Left colon (tissue), 2 donors: ENCODE measurements at regions not wholly inside any gene's neighbourhood (a gene's known extent, or its start where the extent isn't known, plus 50 kb on each side); places are given as distances from the start of the nearest gene placed in this dataset.

ENCODE experiments used
- ATAC-seq: fragments of 200-7000 bp; cut with Tn5 transposase; one replicate; pipeline ENCODE4 v1.9.1; 2020; ENCODE audit warnings: mild to moderate bottlenecking, moderate library complexity
- DNase-seq, 2 donors: peaks; one replicate each; pipeline ENCODE4 v3.0.0-alpha.2; 2020
- intact Hi-C, 2 donors: fragments of 100-400 bp; cut with DNase I in 1 of 2; cut with micrococcal nuclease in 1 of 2; formaldehyde crosslinking; loops; one replicate each; pipeline versions ENCODE4 v1.11.2 to v1.14.0; 2022; cut with DNase I, micrococcal nuclease
- donor health status: DM: no; HTN: no; CAD: no.
- donor health status: DM: yes; HTN: yes; CAD: no.

- ATAC-seq, result no peak
- intact Hi-C loops, result no loop called here
- no peak for DNase-seq
Measured at GRCh38 chr18:22538426-22538825, 120.7 kb upstream of the CTAGE1 start.

- ATAC-seq, result no peak
- DNase-seq, result no peak
- intact Hi-C loops, result no loop called here
Measured at GRCh38 chr18:22539051-22539765, 121.5 kb upstream of the CTAGE1 start.

- DNase-seq (no peak), ATAC-seq (no peak)
- intact Hi-C loops, result no loop called here
Measured at GRCh38 chr18:22541232-22541631, 123.5 kb upstream of the CTAGE1 start.

DNA sequence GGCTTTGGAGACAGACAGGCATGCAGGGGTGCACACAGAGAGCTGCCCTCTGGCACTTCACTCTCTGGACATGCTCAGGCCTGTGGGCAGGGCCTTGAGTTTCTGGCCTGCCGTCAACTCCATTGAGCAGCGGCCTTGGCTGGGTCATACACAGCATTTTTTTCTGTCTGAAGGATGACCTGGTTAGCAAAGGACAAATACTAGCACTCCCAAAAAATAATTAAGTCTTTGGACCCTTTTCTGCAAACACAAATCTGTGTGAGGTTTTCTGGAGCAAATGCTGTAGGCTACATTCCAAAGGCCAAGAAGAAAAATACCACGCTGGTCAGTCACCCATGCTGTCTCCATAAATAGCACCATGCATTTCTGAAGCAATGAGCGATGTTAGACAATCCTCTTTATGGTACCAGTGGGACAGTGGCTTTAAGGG, 124.7 kb upstream of the CTAGE1 start:
- intact Hi-C loops, result no loop called here
- no peak for ATAC-seq

DNA sequence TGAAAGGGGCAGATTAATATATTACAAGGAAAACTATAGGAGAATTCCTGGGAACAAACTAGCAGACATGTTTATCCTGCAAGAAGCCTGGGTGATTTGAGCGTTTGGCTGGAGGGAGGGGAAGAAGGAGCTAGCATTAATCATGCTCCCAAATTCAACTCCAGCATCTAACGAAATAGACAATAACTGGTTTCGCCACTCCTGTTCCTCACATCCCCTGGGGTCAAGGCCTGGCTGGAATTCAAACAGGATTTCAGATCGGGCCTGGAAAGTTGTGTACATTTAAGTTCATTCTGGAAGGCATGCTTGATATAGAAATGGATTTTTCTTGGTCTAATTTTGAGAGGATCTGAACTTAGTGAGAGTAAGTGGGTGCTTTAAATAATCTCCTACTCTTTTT, 126.1 kb upstream of the CTAGE1 start:
- intact Hi-C loops, result no loop called here
- ATAC-seq, result no peak

More for the DNA sequence above, 124.7 kb upstream of the CTAGE1 start:
- DNase-seq, result no peak

DNA sequence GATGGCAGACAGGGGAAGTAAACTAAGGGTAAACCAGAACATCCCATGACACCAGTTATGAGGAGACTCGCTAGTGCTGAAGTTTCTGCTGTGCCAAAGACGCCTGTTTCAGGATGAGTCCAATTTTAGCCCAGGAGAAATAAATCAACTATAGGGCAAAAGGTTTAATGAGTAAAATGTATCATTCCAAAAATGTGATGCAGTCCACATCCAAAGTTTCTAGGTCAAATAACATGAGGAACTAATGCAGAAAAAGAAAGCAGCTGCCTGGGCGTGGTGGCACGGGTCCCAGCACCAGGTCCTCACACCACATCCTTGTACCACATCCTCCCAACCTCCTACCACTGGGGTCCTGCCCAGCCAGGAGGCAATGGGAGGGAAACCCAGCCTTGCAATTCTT, 126.9 kb upstream of the CTAGE1 start:
- ATAC-seq (no peak), DNase-seq (no peak)
- intact Hi-C loops, result no loop called here

More for the DNA sequence above, 126.1 kb upstream of the CTAGE1 start:
- no peak for DNase-seq

GRCh38 chr18:22545066-22545760, 127.5 kb upstream of the CTAGE1 start:
- no peak for ATAC-seq
- no peak for DNase-seq
- intact Hi-C loops, result no loop called here

- DNase-seq (no peak), ATAC-seq (no peak)
- intact Hi-C loops, result no loop called here
Measured at GRCh38 chr18:22546905-22547570, 129.3 kb upstream of the CTAGE1 start.

DNA sequence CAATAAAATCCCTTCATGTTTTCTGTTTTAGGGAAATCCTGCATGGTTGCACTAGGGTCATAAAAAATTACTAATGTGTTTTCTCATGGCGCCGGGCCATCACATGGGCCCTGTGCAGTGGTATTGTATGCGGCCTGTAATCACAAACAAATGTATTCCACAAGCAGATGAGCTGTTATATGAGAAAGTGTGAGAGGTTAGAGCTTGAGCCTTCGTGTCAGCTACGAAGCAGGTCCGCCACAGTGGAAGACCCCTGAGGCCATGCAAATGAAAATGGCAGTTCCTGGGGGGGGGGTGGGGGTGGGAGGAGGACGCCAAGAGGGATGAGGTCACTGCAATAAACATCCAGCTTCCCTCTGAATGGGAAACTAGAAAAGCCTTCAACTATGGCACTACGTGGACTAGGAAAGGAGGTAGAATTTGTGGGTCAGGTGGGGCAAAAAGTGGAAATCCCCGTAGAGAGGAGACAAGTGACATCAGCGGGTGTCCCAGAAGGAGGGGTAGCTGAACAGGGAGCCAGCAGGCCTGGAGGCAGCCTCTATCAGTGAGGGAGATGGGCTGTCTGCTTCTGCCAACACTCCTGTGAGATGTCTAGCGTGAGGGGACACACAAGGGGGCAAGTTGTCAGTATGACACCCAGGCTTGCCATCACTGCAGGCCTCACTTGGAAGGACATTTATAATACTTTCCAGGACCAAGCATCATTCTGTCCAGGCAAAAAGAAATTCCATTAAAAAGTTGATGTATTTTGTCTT, 130.3 kb upstream of the CTAGE1 start:
- ATAC-seq, result no peak
- intact Hi-C loops, result no loop called here

GRCh38 chr18:22549260-22549937, 131.7 kb upstream of the CTAGE1 start:
- intact Hi-C loops, result no loop called here
- no peak for DNase-seq
- no peak for ATAC-seq

More for the DNA sequence above, 130.3 kb upstream of the CTAGE1 start:
- DNase-seq, result no peak

GRCh38 chr18:22550366-22550765, 132.7 kb upstream of the CTAGE1 start:
- intact Hi-C loops, result no loop called here
- DNase-seq (no peak), ATAC-seq (no peak)

DNA sequence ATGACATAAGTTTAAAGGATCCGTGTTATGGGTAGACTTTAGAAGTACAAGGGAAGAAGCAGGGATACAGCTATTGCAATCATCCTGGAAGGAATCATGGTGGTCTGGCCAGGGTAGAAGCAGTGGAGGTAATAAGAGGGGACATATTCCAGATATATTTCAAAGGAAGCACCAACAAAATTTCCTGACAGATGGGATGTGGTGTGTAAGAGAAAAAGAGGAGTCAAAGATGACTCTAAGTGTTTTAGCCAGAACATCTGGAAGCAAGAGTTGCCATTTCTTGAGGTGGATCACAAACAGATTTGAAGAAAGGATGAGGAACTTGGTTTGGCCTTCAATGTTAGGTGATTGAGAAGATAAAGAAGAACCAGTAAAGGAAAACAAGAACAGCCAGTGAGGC, 133.1 kb upstream of the CTAGE1 start:
- intact Hi-C loops, result no loop called here
- ATAC-seq (no peak), DNase-seq (no peak)

DNA sequence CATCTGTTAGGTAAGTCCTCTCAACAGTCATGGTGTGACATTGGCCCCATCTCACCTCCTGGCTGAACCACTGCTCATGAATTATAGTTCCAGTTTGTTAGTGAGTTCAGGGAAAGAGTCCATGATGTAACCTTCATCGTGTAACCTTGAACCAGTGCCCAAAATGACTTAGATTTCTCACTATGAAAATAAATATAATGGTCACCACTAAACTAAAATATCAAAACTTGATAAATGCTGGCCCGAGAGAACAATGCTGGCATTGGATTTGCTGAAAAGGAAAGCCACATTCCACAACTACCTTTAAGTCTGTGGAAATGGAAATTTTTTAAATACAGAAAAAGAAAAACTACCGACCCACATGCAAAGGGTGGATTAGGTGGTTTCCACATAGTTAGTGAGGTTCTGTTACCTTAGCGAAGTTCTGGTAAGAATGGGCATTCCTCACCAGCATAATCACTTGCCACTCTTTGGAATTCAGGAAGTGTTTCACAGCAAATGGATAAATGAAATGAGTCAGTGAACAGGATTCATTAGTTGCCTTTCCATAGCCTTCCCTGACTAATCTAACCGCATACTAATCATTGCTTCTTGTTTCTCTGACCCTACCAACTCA, 133.9 kb upstream of the CTAGE1 start:
- intact Hi-C loops, result no loop called here
- ATAC-seq (no peak), DNase-seq (no peak)

GRCh38 chr18:22552254-22552653, 134.5 kb upstream of the CTAGE1 start:
- ATAC-seq, result no peak
- intact Hi-C loops, result no loop called here
- DNase-seq, result no peak

DNA sequence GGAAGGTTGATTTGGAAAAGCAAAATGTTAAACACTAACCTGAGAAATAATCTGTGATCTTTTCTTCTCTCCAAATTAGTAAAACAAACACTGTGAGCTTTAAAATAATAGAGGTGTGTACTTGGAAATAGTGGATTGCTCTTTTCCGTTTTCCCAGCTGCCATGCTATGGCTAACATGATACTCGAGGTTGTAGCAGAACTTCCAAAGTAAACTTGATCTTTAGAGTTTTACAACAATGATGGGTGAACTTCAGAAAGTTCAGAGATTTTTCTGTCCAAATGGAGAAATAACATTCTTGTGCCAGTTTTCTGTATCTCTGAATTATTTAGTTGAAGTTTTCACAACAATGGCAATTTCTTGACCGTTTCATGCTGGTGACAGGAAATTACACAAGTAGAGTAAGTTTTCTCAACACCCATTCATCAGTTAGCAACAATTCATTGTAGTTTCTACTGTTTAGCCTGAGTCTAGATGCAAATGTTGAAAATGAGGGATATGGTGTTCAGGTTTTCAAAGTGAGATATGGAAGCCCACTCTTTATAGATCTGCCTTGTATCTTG, 135.3 kb upstream of the CTAGE1 start:
- intact Hi-C loops, result no loop called here
- ATAC-seq (no peak), DNase-seq (no peak)

GRCh38 chr18:22556222-22557167, 138.8 kb upstream of the CTAGE1 start:
- intact Hi-C loops, result no loop called here
- no peak for ATAC-seq
- DNase-seq, result peak in 1 of 2 donors; percentile 32
